ENCODE measurements at regions not wholly inside any gene's neighbourhood (a gene's known extent, or its start where the extent isn't known, plus 50 kb on each side); places are given as distances from the start of the nearest gene placed in this dataset.

GRCh38 chr13:50587115-50587514 lies 256.4 kb downstream of the DLEU7 start:
- ATAC-seq (no peak), DNase-seq (no peak)
- no peak overlapping the region for H3K27ac Mint-ChIP-seq
- H3K36me3 Mint-ChIP-seq (ENCODE audit: low read depth): no peaks in the 10 kb centered on the region
- no peak for TF ChIP-seq CTCF (IDR thresholded peaks at IDR 0.05)
- no peak overlapping the region for H3K4me3 Mint-ChIP-seq
- H3K4me1 Mint-ChIP-seq (ENCODE audit: low read depth): peaks cover 13% of the 10 kb centered on the region
- POLR2A ChIA-PET: interaction anchor here (0.7 kb wide), 1 partner anchor 179 kb away, joined by 3 read pairs; no protein-coding TSS in a partner anchor
- CTCF ChIA-PET: no interaction called here
- intact Hi-C loops (cut with micrococcal nuclease): no loop called here
- no peaks in the 10 kb centered on the region for H3K9me3 Mint-ChIP-seq
- no peaks in the 10 kb centered on the region for H3K27me3 Mint-ChIP-seq

GRCh38 chr13:50587645-50588373 lies 255.7 kb downstream of the DLEU7 start:
- TF ChIP-seq CTCF (IDR thresholded peaks at IDR 0.05): no peak
- Mint-ChIP-seq H3K9me3 (no peaks in the 10 kb centered on the region), H3K36me3 (ENCODE audit: low read depth) (no peaks in the 10 kb centered on the region), H3K27me3 (no peaks in the 10 kb centered on the region), H3K4me3 (no peak overlapping the region), H3K27ac (no peak overlapping the region), H3K4me1 (ENCODE audit: low read depth) (peaks cover 16% of the 10 kb centered on the region)
- intact Hi-C loops (cut with micrococcal nuclease): no loop called here
- CTCF ChIA-PET: no interaction called here
- no peak for ATAC-seq
- POLR2A ChIA-PET: no interaction called here
- no peak for DNase-seq

DNA sequence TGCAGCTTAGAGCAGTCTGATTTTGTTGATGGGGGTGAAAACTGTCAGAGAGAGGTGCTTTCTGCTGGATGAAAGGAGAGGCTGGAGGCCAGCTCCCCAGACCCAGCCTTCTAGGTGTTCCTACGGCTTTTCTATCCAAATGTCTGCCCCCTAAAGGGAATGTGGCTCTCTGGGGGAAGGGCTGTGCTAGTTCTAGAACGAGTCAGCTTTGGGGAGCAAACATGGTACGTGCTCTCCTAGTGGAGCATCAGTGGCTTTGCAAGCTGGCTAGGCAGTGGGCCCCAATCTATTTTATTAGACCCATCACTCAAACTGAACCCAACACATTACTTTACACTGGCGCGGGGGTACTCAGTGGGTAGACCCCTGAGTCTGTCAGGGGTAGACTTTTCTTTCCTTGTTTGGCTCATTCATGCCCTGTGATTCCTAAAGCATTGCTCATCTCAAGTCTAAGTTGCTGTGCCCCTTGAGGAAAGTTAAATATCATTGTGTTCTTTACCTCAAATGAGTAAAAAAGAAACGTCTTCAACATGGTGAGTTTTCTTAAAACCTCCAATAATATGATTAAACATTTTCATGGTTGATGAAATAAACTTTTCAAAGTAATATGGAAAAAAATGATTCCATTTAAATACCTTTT lies 254.9 kb downstream of the DLEU7 start:
- H3K4me3 Mint-ChIP-seq: no peak overlapping the region
- no peak for TF ChIP-seq CTCF (IDR thresholded peaks at IDR 0.05)
- H3K4me1 Mint-ChIP-seq (ENCODE audit: low read depth): peaks cover 24% of the 10 kb centered on the region
- intact Hi-C loops (cut with micrococcal nuclease): no loop called here
- CTCF ChIA-PET: interaction anchor here (1.9 kb wide), 1 partner anchor 9 kb away, joined by 4 read pairs; no protein-coding TSS in a partner anchor
- ATAC-seq: peak; percentile 10
- DNase-seq: no peak
- H3K9me3 Mint-ChIP-seq: no peaks in the 10 kb centered on the region
- H3K27me3 Mint-ChIP-seq: no peaks in the 10 kb centered on the region
- POLR2A ChIA-PET: no interaction called here
- no peaks in the 10 kb centered on the region for H3K36me3 Mint-ChIP-seq (ENCODE audit: low read depth)
- no peak overlapping the region for H3K27ac Mint-ChIP-seq

DNA sequence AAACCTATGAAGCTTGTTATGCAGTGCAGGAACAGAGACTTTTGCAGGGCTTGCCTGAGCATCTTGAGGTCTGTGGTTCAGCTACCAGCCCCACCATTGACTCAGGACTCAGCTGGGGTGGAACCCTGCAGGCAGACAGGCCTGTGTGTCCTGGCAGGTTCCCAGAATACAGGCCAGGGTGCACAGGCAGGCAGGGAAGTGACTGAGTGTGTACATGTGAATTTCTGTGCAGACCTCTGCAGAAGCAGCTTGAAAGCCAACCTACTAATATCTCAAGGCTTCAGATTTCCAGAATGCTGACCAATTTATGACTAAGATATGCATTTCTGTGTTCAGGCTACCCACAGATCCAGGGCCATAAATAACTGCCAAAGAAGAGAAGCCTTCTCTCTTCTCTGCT lies 254.4 kb downstream of the DLEU7 start:
- Mint-ChIP-seq H3K4me3 (no peak overlapping the region), H3K36me3 (ENCODE audit: low read depth) (no peaks in the 10 kb centered on the region), H3K9me3 (no peaks in the 10 kb centered on the region), H3K27ac (no peak overlapping the region), H3K27me3 (no peaks in the 10 kb centered on the region), H3K4me1 (ENCODE audit: low read depth) (peaks cover 28% of the 10 kb centered on the region)
- ChIA-PET CTCF (interaction anchor here (1.9 kb wide), 1 partner anchor 9 kb away, joined by 4 read pairs; no protein-coding TSS in a partner anchor), POLR2A (no interaction called here)
- DNase-seq (peak; percentile 27), ATAC-seq (peak; percentile 31)
- no peak for TF ChIP-seq CTCF (IDR thresholded peaks at IDR 0.05)
- intact Hi-C loops (cut with micrococcal nuclease): no loop called here

DNA sequence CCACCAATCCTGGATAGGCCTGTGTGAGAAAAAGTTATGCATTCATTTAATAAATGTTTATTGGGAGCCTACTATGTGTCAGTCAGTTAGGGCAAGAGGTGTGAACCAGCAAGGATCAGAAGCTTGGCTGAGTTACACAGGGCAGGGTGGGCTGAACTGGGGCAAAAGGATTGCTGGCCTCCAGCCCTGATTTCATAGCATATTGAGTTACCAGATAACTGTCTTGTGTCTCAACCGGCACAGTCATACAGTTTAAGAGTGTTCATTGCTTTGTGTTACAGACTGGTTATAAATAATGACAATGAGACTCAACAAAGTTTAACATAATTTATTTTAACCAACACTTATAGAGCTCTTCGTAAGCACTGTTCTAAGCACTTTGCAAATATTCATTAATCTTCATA lies 253.8 kb downstream of the DLEU7 start:
- ATAC-seq: no peak
- DNase-seq: no peak
- TF ChIP-seq CTCF (IDR thresholded peaks at IDR 0.05): no peak
- Mint-ChIP-seq H3K36me3 (ENCODE audit: low read depth) (no peaks in the 10 kb centered on the region), H3K9me3 (no peaks in the 10 kb centered on the region), H3K27ac (no peak overlapping the region), H3K4me1 (ENCODE audit: low read depth) (peaks cover 31% of the 10 kb centered on the region), H3K4me3 (no peak overlapping the region), H3K27me3 (no peaks in the 10 kb centered on the region)
- ChIA-PET CTCF (interaction anchor here (1.9 kb wide), 1 partner anchor 8 kb away, joined by 4 read pairs; no protein-coding TSS in a partner anchor), POLR2A (no interaction called here)
- intact Hi-C loops (cut with micrococcal nuclease): no loop called here
